Activated CD4-positive, alpha-beta T cell treated with anti-CD3 and anti-CD28 coated beads for 4 hours (primary cell): ENCODE measurements at regions not wholly inside any gene's neighbourhood (a gene's known extent, or its start where the extent isn't known, plus 50 kb on each side); places are given as distances from the start of the nearest gene placed in this dataset.

Experiments
- DNase-seq, 2 donors: peaks; one replicate each; pipeline ENCODE4 v3.0.0-alpha.2; 2020

DNA sequence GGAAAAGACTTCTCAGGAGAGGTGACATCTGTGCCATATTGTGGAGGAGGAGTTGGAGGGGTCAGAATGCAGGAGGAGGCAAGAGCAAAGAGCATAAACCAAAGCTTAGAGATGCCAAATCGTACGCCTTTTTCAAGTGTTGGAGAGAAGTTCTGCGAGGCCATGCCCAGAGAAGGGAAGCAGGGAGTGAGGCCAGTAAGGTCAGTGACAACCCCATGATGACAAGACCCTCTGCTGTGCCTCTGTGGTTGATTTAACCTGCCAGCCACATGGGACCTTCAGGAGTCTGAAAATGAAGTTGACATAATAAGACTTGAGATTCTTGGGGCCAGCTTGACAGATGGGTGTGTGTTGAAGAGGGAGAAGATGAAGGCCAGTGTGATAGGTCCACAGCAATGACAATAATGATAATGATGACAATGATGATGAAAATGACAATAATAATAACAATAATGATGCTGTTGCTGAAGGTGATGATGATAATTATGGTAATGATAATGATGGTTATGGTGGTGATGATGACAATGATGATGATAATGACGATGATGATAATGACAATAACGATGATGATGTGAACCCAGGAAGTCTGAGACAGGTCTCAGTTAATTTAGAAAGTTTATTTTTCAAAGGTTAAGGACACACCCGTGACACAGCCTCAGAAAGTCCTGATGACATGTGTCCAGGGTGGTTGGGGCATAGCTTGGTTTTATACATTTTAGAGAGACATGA lies 152.6 kb upstream of the B3GAT1 start:
- DNase-seq, result no peak

DNA sequence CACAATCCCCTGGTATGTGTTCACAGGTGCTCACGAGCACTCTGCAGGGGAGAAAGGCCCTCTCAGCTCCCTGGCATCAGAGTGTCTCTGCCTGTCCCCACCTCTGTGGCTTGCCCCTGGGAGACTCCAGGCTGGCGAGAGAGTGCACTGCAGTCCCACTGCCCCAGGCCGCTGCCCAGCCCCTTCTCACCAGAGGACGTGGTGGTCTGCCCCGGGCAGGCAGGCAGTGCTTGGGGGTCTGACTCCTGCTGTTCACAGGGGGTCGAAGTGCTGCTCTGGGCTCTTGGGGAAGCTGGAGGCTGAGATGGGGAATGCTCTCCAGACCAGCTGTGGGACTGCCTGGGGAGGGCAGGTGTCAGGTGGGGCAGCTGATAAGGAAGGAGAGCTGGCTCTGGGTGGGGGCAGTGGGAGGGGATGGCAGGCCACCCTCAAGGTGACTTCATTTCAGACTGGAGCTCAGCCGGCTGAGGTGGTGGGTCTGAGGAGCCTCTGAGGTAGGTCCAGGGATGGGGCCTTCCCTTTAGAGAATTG lies 151.0 kb upstream of the B3GAT1 start:
- no peak for DNase-seq

DNA sequence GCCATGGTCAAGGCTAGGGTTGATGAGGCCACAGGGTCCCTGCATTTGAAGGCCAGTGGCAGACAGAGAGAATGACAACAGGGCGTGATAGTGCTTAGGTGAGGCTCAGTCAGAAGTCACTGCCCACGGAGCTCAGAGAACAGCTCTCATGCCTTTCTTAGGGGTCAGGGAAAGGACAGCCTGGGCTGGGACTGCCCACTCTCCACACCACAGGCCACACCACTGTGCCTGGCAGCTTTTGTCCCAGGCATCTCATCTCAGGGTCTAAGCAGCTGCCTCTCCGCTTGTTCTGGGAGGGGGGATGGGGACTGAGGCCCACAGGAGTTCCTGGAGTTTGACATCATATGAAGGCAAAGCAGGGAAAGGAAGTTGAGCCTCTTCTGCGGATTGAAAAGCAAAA lies 150.2 kb upstream of the B3GAT1 start:
- no peak for DNase-seq

DNA sequence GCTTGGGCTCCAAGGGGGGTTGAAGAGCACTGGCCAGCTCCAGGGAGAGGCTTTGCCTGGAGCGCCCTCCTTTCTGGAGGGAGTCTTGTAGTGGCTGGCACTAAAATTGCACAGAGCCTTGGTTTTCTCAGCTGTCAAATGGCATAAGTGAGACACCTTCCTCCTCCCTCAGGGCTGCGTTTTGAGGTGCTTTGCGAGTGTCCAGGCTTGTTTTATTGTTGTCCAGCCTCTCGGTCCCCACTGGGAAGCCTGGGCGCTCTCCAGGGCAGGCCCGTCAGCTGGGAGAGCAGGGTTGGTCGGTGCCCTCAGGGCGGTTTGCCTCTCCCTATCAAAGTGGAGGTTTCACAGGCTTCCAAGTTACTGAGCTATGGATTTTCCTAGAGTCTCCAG lies 149.3 kb upstream of the B3GAT1 start:
- DNase-seq, result no peak

DNA sequence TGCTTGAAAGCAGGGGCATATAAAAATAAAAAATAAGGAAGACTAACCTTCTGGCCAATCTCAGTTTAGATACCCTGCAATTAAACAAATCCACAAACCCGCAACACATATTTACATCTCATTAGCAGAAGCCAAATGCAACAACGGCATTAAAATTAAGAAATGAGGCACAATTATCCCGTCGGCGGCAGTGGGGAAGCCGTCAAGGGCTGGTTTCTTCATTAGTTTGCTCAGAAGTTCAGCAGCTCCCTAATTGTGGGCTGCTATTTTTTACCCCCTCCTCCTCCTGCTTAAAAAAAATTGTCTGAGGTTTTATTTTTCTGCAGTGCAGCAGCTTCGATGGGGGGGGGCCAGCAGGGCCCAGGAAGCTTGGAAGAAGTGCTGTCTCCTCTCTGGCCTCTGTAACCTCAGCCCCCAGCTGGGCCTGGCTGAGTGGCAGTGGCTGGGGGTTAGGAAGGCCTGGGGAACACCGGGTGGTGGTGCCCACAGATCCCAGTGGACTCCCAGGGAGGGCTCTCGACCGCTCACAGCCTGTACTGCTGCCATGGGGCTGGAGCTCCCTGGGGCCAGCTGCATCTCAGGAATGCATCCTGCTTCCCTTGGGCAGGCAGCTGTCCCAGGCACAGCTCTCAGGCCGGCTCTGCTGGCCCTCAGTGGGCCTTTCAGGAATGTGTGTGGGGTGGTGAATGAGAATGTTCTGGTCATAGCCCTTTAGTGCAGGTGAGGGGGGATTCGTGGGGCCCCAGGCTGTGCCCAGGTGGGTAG lies 148.7 kb upstream of the B3GAT1 start:
- no peak for DNase-seq

DNA sequence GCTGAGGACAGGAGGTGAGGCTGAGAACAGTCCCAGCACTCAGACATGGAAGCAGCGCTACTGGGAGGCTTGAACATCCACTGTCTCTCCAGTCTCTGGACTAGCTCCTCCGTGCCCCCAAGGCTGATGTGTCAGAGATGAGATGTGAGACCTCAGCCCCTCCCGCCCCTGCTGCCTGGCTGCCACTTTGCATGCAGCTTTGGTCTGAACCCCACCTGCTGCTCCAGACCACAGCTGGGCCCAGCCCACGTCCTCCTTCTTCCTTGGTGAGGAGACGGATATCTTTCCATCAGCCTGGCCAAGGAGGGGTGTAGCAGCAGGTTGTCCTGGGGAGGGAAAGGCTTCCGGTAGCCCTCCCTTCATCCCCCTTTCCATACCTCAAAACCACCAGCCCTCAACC lies 148.0 kb upstream of the B3GAT1 start:
- no peak for DNase-seq

DNA sequence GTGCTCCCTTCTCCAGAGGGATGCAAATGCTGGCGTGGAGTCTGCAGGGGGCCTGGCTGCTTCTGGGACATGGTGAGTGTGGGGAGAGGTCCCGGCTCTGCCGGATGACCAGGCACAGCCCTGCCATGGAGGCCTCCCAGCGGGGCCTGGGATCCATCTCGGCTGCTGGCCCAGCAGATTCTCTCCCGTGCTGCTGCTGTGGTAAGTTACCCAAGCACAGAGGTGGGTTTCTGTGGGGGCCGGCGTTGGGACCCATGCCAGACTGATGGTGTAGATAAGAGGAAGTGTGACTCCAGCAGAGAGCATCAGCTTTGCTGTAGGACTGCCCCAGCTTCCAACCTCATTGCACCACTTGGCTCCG lies 147.5 kb upstream of the B3GAT1 start:
- no peak for DNase-seq

DNA sequence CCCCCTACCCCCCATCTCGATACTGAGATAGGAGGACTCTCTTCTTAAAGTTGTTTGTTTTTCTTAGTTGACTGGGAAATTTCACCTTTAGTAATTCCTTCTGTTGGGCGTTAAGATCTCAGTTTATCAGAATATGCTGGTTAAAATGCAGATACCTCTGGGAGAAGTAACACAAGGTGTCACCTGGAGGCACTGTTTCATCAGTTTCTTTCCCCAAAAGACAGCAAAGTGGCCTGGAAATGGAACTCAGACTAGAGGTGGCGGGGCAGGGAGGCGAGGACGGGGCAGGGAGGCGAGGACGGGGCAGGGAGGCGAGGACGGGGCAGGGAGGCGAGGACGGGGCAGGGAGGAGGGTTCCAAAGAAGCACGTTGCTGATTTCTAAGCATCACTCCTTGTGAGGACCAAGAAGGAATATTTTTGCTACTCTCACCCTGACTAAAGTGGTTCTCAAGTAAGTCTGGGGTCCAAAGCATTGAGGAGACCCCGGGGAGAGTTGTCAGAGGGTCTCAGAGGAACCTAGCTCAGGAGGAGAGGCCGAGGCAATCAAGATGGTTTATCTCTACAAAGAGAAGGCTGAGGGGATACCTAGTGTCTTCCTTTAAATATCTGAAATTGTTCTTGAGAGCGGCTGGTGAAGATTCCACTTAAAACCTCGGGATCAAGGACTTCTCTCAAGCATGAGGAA lies 147.0 kb upstream of the B3GAT1 start:
- no peak for DNase-seq

DNA sequence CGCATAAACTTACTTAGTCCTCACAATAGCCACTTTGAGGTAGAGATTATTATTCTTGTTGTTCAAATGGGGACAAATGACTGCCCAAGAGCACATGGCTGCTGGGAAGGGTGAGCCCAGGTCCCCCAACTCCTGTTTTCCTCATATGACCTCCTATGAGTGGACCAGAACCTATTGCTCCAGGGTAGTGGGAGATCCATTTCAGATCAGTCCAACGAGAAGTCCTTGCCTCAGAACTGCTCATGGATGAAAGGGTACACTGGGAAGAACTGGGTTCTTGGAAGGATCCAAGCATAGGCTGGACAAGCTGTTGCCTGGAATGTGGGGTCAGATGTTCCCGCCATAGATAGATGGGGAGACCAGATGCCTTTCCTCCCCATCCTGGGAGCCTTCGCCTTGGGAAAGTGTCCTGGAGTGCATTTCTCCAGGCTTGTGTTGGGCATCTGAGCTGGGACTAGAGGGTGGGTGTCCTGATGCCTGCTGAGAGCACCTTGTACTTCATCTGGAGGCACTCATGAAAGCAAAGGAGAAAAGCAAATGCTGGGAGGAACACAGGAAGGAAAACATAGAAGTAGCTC lies 146.3 kb upstream of the B3GAT1 start:
- no peak for DNase-seq

DNA sequence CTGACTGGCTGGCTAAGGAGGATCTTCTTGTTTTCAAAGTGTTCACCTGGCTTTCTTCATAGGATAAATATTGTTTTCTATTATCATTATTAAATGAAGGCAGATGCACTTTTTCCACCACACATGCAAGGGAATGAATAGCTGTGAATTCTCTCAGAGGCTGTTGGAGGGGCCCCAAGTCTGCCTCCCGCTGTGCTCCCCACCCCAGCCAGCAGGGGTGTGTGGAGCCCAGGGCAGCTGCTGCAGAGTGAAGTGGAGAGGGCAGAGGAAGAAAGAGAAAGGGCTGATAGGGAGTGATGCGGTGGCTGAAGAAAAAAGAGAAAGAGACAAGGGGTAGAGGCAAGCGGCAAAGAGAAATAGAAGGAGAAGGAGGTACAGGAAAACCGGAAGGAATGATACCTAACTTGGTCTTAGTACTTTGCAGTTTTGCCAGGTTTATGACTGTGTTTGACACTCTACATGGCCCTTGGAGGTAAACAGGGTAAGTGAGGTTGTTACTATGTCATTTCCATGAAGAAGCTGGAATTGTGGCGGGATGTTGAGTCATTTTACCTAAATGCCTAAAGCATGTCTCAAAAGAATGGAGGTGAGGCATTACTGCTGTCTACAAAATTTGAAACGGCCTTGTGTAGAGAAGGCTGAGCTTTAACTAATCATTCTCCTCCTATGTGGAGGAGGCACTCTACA lies 145.7 kb upstream of the B3GAT1 start:
- no peak for DNase-seq

DNA sequence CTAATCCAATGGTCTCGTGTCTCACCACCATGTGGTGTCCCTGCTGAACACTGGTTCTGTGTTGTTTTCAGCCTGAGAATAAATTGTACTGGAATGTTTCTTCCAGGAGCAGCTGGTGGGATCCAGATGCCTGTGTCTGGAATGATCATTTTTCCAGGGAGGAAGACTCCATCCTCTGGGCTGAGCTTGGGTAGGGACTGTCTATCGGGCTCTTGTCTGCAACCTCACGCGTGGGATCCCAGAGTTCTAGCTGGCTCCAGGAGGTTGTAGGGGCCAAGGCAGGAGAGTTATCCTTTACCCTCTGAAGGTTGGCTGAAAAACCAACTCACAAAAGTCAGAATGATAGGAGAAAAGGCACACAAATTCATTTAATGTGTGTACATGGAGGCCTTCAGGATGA lies 144.1 kb upstream of the B3GAT1 start:
- DNase-seq, result no peak

DNA sequence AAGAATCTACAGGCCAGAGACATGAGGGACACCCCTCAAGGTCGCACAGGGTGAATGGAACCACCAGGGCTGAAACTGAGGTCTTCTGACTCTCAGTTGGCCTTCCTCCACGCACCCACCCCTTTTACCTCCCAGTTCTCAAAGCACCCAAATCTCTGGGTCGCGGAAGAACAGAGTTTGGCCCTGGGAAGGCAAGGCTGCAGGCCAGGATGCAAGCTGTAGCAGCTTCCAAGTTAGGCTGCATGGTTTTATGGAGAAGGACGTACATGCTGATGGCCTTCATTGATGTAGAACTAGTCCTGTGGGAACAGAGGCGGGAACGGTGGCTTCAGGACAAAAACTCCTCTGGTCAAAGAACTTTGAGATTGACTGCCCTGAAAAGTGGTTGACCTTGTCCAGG lies 143.5 kb upstream of the B3GAT1 start:
- no peak for DNase-seq

DNA sequence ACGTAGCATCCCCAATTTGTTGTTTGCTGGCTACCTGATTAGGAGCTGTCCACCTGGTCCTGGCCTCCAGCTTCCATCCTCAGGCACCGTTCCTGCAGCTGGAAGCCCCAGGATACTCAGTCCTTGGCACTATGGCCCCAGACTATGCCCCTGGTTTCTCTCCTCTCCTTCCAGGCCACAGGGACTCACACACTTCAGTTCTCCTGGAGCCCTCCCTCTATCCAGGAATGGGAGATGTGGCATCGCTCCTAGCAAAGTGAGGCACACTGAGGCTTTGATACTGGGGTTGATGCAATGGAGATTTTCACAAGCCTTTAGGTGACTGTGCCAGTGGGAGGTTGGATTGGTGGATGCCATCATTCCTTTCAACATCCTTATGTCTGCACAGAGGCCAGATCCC lies 142.8 kb upstream of the B3GAT1 start:
- no peak for DNase-seq

DNA sequence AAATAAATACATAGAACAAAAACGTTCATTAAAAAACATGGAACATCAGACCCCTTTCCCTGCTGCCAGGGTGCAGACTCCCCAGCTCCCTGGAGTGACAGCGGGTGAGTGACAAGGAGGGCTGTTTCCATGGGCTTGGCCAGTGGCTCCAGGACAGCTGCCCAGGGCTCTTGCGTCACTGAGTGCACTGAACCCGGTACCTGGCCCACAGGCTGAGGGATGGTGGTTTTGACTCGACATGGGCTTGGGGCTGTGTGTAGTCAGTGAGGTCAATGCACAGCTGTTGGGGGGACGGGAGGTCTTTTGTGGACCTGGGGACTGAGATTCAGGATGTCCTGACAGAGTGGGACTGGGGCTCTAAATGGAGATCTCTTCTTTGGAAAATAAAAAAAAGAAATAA lies 142.1 kb upstream of the B3GAT1 start:
- DNase-seq, result no peak

DNA sequence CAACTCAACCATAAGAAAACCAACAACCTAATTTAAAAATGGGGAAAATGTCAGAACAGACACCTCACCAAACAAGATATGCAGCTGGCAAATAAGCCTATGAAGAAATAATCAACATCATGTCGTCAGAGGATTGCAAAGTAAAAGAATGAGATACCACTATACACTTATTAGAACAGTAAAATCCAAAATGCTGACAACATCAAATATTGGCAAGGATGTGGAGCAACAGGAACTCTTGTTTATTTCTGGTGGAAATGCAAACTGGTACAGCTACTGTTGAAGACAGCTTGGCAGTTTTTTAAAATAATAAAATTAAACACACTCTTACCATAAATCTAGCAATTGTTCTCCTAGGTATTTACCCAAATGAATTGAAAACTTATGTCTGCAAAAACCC lies 140.7 kb upstream of the B3GAT1 start:
- no peak for DNase-seq

DNA sequence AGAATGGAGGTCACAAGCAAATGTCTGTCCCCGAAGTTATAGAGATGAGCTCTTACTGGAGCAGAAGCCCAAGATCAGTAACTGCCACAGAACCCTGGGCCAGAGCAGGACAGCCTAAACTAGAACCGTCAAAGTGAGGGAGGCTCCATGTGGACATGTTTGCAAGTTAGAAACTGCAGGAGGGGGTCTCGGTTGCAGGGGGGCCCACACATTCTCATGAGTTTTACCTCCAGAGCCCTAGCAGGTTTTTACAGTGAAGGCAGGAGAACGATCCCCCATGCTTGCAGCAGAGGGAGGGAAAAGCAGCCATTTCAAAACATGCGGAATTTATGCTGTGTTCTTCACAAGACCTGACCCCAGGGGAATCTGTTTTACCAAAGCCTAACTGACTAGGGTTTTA lies 133.5 kb upstream of the B3GAT1 start:
- DNase-seq, result no peak

DNA sequence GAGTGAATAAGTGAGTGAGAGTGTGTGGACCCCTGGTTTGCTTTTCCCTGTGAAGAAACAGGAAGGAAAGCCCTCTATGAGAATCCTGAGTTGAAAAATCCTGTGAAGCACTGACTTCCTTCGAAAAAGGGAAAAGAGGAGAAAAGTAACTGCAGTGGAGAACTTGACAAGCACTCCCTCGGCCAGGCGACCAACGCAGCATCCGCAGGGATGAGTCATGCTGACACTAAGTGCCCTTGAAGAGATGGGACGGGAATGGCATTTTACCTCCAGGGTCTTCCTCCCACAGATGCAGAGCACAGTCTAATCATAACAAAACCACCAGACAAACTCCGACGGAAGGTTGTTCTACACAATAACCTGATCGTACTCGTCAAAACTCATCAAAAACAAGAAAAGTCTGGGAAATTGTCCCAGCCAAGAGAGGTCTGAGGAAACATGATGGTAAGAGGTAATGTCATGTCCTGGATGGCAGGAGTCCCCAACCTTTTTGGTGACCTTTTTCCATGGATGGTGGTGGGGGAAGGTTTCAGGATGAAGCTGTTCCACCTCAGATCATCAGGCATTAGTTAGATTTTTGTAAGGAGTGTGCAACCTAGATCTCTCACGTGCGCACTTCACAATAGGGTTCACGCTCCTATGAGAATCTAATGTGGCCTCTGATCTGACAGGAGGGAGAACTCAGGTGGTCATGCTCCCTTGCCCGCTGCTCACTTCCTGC lies 132.2 kb upstream of the B3GAT1 start:
- no peak for DNase-seq

DNA sequence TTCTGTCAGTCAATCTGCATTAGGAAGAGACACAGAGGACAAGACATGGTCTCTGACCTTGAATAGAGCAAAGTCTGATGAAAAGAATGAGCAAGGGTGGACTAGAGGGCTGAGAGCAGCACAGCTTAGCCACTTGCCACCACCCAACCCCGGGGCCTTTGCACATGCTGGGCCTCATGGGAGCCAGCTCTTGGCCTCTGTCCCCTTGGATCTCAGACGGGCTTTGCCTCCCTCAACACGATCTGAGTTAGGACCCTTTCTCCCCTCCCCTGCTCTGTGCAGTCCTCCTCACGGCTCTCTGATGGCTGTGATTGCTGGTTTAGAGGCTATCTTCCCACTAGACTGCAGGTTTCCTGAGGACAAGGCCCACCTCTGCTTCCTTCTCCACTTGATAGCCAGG lies 131.6 kb upstream of the B3GAT1 start:
- no peak for DNase-seq

DNA sequence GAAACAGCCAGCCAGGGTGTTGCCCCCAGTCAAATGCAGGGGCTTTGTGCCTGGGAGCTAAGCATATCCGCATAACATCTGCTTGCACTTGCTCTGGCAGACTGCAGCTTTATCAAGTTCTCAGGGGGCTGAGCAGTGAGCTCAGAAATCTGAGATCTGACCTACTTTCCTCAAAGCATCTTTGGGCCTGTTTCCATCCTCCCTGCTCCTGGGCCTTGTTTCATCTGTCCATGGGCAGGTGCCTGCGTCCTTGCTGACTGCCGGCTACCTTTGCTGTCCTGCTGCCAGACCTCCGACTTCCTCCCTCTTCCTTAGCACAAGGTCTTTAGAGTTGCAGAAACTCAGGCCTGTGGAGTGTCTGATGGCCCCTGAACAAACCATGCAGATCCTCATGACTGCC lies 131.2 kb upstream of the B3GAT1 start:
- DNase-seq, result no peak

DNA sequence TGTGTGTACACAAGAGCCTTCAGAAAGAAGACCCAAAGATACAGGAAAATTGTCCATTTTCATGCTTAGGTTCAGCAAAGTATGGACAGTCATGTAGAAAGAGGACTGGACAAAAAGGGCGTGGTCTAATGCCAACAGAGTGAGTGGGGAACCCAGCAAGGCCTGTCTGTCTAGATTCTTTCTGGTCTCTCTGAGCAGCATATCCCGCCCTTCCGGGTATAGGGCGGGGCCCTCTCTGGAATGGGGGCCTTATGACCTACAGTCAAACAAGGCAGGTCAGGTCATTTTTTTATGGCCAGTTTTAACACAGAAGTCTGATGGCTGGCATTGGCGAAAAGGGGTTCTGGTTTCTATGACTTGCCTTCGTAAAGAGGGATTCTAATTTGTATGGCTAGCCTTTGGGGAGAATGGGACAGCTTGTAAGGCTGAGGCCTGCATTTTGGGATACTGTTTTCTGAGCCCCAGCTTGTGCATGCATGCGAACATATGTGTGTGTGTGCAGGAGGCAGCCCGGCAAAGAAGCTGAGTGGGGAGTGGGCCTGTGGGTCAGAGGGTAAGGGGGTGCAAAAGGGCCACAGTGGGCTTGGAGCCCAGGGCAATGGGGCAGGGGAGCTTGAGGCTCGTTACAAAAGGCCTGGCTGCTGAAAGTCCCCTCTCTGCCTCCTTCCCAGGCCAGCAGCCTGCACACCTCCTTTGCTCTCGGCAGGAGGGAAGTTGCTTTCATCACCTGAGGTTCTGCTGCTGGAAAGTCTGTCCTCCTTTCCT lies 130.5 kb upstream of the B3GAT1 start:
- no peak for DNase-seq

DNA sequence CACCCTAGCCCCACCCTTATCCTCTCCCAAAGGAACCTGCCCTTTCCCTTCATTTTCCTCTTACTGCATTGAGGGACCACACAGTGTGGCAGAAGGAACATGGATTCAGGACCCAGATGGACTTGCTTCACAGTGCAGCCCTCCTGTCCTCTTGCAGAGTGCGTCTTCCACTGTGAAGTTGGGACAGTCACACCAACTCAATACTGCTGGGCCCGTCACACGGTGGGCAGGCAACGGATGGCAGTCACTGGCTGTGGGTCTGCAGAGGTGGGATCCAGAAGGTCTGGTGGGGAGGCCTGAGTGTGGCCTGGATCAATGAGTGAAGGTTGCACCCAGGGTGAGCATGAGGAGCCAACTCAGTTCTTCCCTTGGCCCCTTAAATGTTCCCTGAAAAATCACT lies 129.9 kb upstream of the B3GAT1 start:
- DNase-seq, result no peak

DNA sequence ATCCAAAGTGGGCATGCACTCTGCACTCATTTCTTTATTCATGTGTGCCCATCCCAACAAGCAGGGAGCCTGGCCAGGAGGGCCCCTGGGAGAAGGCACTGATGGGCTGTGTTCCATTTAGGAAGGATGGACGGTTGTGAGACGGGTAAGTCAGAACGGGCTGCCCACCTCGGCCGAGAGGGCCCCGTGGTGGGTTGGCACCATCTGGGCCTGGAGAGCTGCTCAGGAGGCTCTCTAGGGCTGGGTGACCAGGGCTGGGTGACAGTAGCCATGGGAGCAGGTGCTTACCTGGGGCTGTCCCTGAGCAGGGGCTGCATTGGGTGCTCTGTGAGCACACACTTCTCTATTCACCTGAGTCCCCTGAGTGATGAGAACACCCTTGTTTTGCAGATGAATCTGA lies 129.3 kb upstream of the B3GAT1 start:
- DNase-seq, result no peak
